ENCODE measurements at regions not wholly inside any gene's neighbourhood (a gene's known extent, or its start where the extent isn't known, plus 50 kb on each side); places are given as distances from the start of the nearest gene placed in this dataset.

- no peak for DNase-seq (ENCODE audit: low spot score)
- Histone ChIP-seq H3K27me3 (replicated peaks; ENCODE audit: insufficient read depth) (no peaks in the 10 kb centered on the region), H3K27ac (no peak overlapping the region), H3K4me3 (no peak overlapping the region), H3K36me3 (no peaks in the 10 kb centered on the region), H3K4me1 (replicated peaks) (no peaks in the 10 kb centered on the region), H3K9me3 (no peaks in the 10 kb centered on the region)
- intact Hi-C loops (cut with DNase I) = no loop called here
- WGBS = 89% methylated on average over 5 of the region's 5 CpGs
- TF ChIP-seq POLR2AphosphoS5 (IDR thresholded peaks at IDR 0.05) (no peak), POLR2A (IDR thresholded peaks at IDR 0.05) (no peak)
- TF ChIP-seq, protein P1, sequence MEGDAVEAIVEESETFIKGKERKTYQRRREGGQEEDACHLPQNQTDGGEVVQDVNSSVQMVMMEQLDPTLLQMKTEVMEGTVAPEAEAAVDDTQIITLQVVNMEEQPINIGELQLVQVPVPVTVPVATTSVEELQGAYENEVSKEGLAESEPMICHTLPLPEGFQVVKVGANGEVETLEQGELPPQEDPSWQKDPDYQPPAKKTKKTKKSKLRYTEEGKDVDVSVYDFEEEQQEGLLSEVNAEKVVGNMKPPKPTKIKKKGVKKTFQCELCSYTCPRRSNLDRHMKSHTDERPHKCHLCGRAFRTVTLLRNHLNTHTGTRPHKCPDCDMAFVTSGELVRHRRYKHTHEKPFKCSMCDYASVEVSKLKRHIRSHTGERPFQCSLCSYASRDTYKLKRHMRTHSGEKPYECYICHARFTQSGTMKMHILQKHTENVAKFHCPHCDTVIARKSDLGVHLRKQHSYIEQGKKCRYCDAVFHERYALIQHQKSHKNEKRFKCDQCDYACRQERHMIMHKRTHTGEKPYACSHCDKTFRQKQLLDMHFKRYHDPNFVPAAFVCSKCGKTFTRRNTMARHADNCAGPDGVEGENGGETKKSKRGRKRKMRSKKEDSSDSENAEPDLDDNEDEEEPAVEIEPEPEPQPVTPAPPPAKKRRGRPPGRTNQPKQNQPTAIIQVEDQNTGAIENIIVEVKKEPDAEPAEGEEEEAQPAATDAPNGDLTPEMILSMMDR (IDR thresholded peaks at IDR 0.05) = no peak
These were observed 110.6 kb downstream of the TTC8 start for GRCh38 chr14:88935083-88935482.

GRCh38 chr14:88937706-88938105 is 113.3 kb downstream of the TTC8 start:
- H3K4me3 ChIP-seq = no peak overlapping the region
- H3K27me3 ChIP-seq (replicated peaks; ENCODE audit: insufficient read depth) = no peaks in the 10 kb centered on the region
- no peaks in the 10 kb centered on the region for H3K36me3 ChIP-seq
- TF ChIP-seq POLR2A (IDR thresholded peaks at IDR 0.05) (no peak), POLR2AphosphoS5 (IDR thresholded peaks at IDR 0.05) (no peak)
- TF ChIP-seq, protein P1 (IDR thresholded peaks at IDR 0.05) = no peak
- DNase-seq (ENCODE audit: low spot score) = no peak
- H3K27ac ChIP-seq = no peak overlapping the region
- H3K4me1 ChIP-seq (replicated peaks) = no peaks in the 10 kb centered on the region
- WGBS = 100% methylated on average over 3 of the region's 3 CpGs
- intact Hi-C loops (cut with DNase I) = no loop called here
- no peaks in the 10 kb centered on the region for H3K9me3 ChIP-seq

- no peaks in the 10 kb centered on the region for H3K9me3 ChIP-seq
- intact Hi-C loops (cut with DNase I) = no loop called here
- no peak overlapping the region for H3K4me3 ChIP-seq
- H3K27ac ChIP-seq = no peak overlapping the region
- DNase-seq (ENCODE audit: low spot score) = no peak
- no peaks in the 10 kb centered on the region for H3K4me1 ChIP-seq (replicated peaks)
- H3K36me3 ChIP-seq = no peaks in the 10 kb centered on the region
- H3K27me3 ChIP-seq (replicated peaks; ENCODE audit: insufficient read depth) = no peaks in the 10 kb centered on the region
- WGBS = 56% methylated on average over 3 of the region's 3 CpGs
- TF ChIP-seq POLR2AphosphoS5 (IDR thresholded peaks at IDR 0.05) (no peak), POLR2A (IDR thresholded peaks at IDR 0.05) (no peak)
- TF ChIP-seq, protein P1 (IDR thresholded peaks at IDR 0.05) = no peak
These were observed 116.2 kb downstream of the TTC8 start for GRCh38 chr14:88940671-88941070.

GRCh38 chr14:88941414-88941813 is 117.0 kb downstream of the TTC8 start:
- intact Hi-C loops (cut with DNase I) = no loop called here
- DNase-seq (ENCODE audit: low spot score) = no peak
- H3K4me1 ChIP-seq (replicated peaks) = no peaks in the 10 kb centered on the region
- TF ChIP-seq POLR2A (IDR thresholded peaks at IDR 0.05) (no peak), POLR2AphosphoS5 (IDR thresholded peaks at IDR 0.05) (no peak)
- TF ChIP-seq, protein P1 (IDR thresholded peaks at IDR 0.05) = no peak
- no peak overlapping the region for H3K27ac ChIP-seq
- no peaks in the 10 kb centered on the region for H3K27me3 ChIP-seq (replicated peaks; ENCODE audit: insufficient read depth)
- H3K36me3 ChIP-seq = no peaks in the 10 kb centered on the region
- H3K9me3 ChIP-seq = no peaks in the 10 kb centered on the region
- no peak overlapping the region for H3K4me3 ChIP-seq

GRCh38 chr14:88947646-88948598 is 123.5 kb downstream of the TTC8 start:
- H3K27me3 ChIP-seq (replicated peaks; ENCODE audit: insufficient read depth) = no peaks in the 10 kb centered on the region
- no peaks in the 10 kb centered on the region for H3K4me1 ChIP-seq (replicated peaks)
- intact Hi-C loops (cut with DNase I) = no loop called here
- H3K27ac ChIP-seq = no peak overlapping the region
- no peaks in the 10 kb centered on the region for H3K9me3 ChIP-seq
- TF ChIP-seq POLR2A (IDR thresholded peaks at IDR 0.05) (no peak), POLR2AphosphoS5 (IDR thresholded peaks at IDR 0.05) (no peak)
- TF ChIP-seq, protein P1 (IDR thresholded peaks at IDR 0.05) = no peak
- H3K36me3 ChIP-seq = no peaks in the 10 kb centered on the region
- no peak for DNase-seq (ENCODE audit: low spot score)
- no peak overlapping the region for H3K4me3 ChIP-seq
- 78% methylated on average over 7 of the region's 7 CpGs for WGBS
